GM12878 (cell line): ENCODE measurements at regions not wholly inside any gene's neighbourhood (a gene's known extent, or its start where the extent isn't known, plus 50 kb on each side); places are given as distances from the start of the nearest gene placed in this dataset.

Experiments
- ATAC-seq: fragments of 200-7000 bp; cut with Tn5 transposase; 3 replicates; pipeline ENCODE4 v1.9.1; 2020; ENCODE audit warnings: mild to moderate bottlenecking, moderate library complexity
- BruUV-seq: library from RNA; stranded (reverse); fragments of 400-500 nt; replicated peaks from 2 replicates; lab custom pipeline; 2021; lab: Mats Ljungman, UMichigan
- CTCF ChIA-PET: fragments of 300-600 bp; sonication (Branson Sonifier 250); formaldehyde crosslinking; extraction: SDS; loops from one replicate; lab custom pipeline; 2021; ENCODE audit warnings: inconsistent platforms; lab: Yijun Ruan, JAX
- POLR2A ChIA-PET: fragments of 350-600 bp; formaldehyde crosslinking; extraction: SDS; loops from one replicate; lab custom pipeline; 2021; ENCODE audit warnings: inconsistent platforms; lab: Charles Lee
- RAD21 ChIA-PET: fragments of 300-600 bp; sonication (Branson Sonifier 250); formaldehyde crosslinking; loops from one replicate; lab custom pipeline; 2023; ENCODE audit warnings: antibody characterized with exemption; ENCODE audit not compliant: unreplicated experiment; lab: Charles Lee
- SMC1A ChIA-PET: fragments of 300-600 bp; sonication (Branson Sonifier 250); formaldehyde crosslinking; loops from one replicate; lab custom pipeline; 2023; ENCODE audit not compliant: unreplicated experiment, uncharacterized antibody; lab: Charles Lee
- DNase-seq: peaks from one replicate; pipeline ENCODE4 v3.0.0-alpha.2; 2011; ENCODE audit warnings: low read depth, low spot score
- FAIRE-seq: peaks from 3 replicates; lab custom pipeline; 2011; peaks lifted over from hg19 to GRCh38; lab: Jason Lieb, UNC
- H2AFZ ChIP-seq: 2 replicates; pipeline ENCODE4 v1.6.0; 2011; ENCODE audit warnings: low read depth, low read length, control low read depth; ENCODE audit not compliant: control insufficient read depth
- H3K27ac ChIP-seq: 2 replicates; pipeline ENCODE4 v1.5.1; 2011; ENCODE audit warnings: control low read depth; ENCODE audit not compliant: control insufficient read depth, insufficient read depth
- H3K27me3 ChIP-seq, 2 experiments: replicated peaks in 1 of 2; 2 replicates each; pipeline versions ENCODE4 v1.6.0 to v1.6.1; 2011; ENCODE audit warnings: low read length in 1 of 2; ENCODE audit not compliant: control insufficient read depth in 2 of 2, insufficient read depth in 2 of 2
- H3K36me3 ChIP-seq, 2 experiments: 2 replicates each; pipeline ENCODE4 v1.5.1; 2011; ENCODE audit warnings: low read length in 1 of 2; ENCODE audit not compliant: control insufficient read depth in 2 of 2, insufficient read depth in 2 of 2
- H3K4me1 ChIP-seq: 2 replicates; pipeline ENCODE4 v1.6.1; 2011; ENCODE audit warnings: mild to moderate bottlenecking, low read length, moderate library complexity, mixed read lengths; ENCODE audit not compliant: control insufficient read depth, insufficient read depth
- H3K4me2 ChIP-seq: 2 replicates; pipeline ENCODE4 v1.6.0; 2011; ENCODE audit warnings: control low read depth; ENCODE audit not compliant: control insufficient read depth, insufficient read depth
- H3K4me3 ChIP-seq: fragments of 200-600 bp; sonication (generic); 2 replicates; pipeline ENCODE4 v1.5.1; 2016
- H3K79me2 ChIP-seq: 2 replicates; pipeline ENCODE4 v1.6.0; 2011; ENCODE audit warnings: low read length; ENCODE audit not compliant: control insufficient read depth, insufficient read depth
- H3K9ac ChIP-seq: 2 replicates; pipeline ENCODE4 v1.8.0; 2011; ENCODE audit warnings: low read length, control low read depth, mixed read lengths; ENCODE audit not compliant: control insufficient read depth, insufficient read depth
- H3K9me3 ChIP-seq: replicated peaks from 3 replicates; pipeline ENCODE4 v1.5.1; 2011; ENCODE audit warnings: mild to moderate bottlenecking, low read length; ENCODE audit not compliant: control insufficient read depth, insufficient read depth
- H4K20me1 ChIP-seq: 2 replicates; pipeline ENCODE4 v1.6.0; 2011; ENCODE audit not compliant: control insufficient read depth, insufficient read depth
- ATF3 ChIP-seq: IDR thresholded peaks from 2 replicates; pipeline ENCODE4 v1.6.1; 2011; ENCODE audit warnings: low read depth, mild to moderate bottlenecking, low read length, moderate library complexity, borderline replicate concordance; ENCODE audit errors: extremely low read depth
- E4F1 ChIP-seq: fragments of 450-650 bp; IDR thresholded peaks from 2 replicates; pipeline ENCODE4 v1.6.1; 2018; ENCODE audit warnings: borderline replicate concordance, mild to moderate bottlenecking; ENCODE audit not compliant: partially characterized antibody
- IKZF2 ChIP-seq, 2 experiments: fragments of 450-650 bp; IDR thresholded peaks; 2 replicates each; pipeline ENCODE4 v1.6.1; 2017; ENCODE audit warnings: mild to moderate bottlenecking in 2 of 2, moderate library complexity in 2 of 2
- MAX ChIP-seq: IDR thresholded peaks from 2 replicates; pipeline ENCODE4 v1.6.1; 2012; ENCODE audit warnings: low read depth, low read length, improper control_type of control experiment
- NRF1 ChIP-seq: conservative IDR thresholded peaks from 2 replicates; pipeline ENCODE4 v1.6.1; 2011; ENCODE audit warnings: mild to moderate bottlenecking, low read depth, low read length, improper control_type of control experiment
- RB1 ChIP-seq: fragments of 450-650 bp; formaldehyde crosslinking; IDR thresholded peaks from 2 replicates; pipeline ENCODE4 v1.6.1; 2017; ENCODE audit warnings: mild to moderate bottlenecking, borderline replicate concordance
- TBL1XR1 ChIP-seq: IDR thresholded peaks from 2 replicates; pipeline ENCODE4 v1.6.1; 2012; ENCODE audit warnings: low read depth, low read length, improper control_type of control experiment
- ZBTB4 ChIP-seq: fragments of 450-650 bp; formaldehyde crosslinking; IDR thresholded peaks from 2 replicates; pipeline ENCODE4 v1.4.0; 2022; ENCODE audit warnings: mild to moderate bottlenecking, moderate library complexity
- WGBS: methylation state at CpG from one replicate; pipeline ENCODE4 v1.1.6; 2016; ENCODE audit warnings: low lambda C conversion rate; ENCODE audit not compliant: insufficient replicate concordance, insufficient coverage; ENCODE audit errors: missing lambda C conversion rate; 5-methylcytosine and 5-hydroxymethylcytosine counted together
- in situ Hi-C: fragments of 300-500 bp; cut with MboI; formaldehyde crosslinking; loops from 9 replicates; pipeline ENCODE4 v1.14.3; 2018; ENCODE audit warnings: mixed read lengths
- intact Hi-C: fragments of 100-400 bp; cut with micrococcal nuclease; formaldehyde crosslinking; loops from one replicate; pipeline ENCODE4 v1.14.2; 2022; ENCODE audit not compliant: unreplicated experiment

GRCh38 chrX:67408423-67409079 is 135.3 kb upstream of the AR start:
- no peak for FAIRE-seq
- Histone ChIP-seq H3K9ac (no peak overlapping the region), H3K4me2 (no peak overlapping the region), H4K20me1 (no peaks in the 10 kb centered on the region), H3K36me3 (no peaks in the 10 kb centered on the region), H3K4me3 (no peak overlapping the region), H3K27ac (no peak overlapping the region), H3K27me3 (no peaks in the 10 kb centered on the region), H2AFZ (no peak overlapping the region), H3K79me2 (no peaks in the 10 kb centered on the region), H3K9me3 (no peaks in the 10 kb centered on the region; the same call in 2 of the 3 replicates), H3K4me1 (no peaks in the 10 kb centered on the region)
- intact Hi-C loops (no loop called here), in situ Hi-C loops (no loop called here)
- TF ChIP-seq MAX (no peak), ATF3 (no peak), IKZF2 (IDR thresholded peaks at IDR 0.05) (no peak)
- ChIA-PET SMC1A (no interaction called here), RAD21 (no interaction called here), POLR2A (no interaction called here), CTCF (no interaction called here)
- DNase-seq: no peak
- WGBS: 47% methylated on average over 18 of the region's 19 CpGs
- no peak for ATAC-seq
- no TSS peak for BruUV-seq

- Histone ChIP-seq H3K27ac (no peak overlapping the region), H3K4me1 (no peaks in the 10 kb centered on the region), H3K79me2 (no peaks in the 10 kb centered on the region), H3K9ac (no peak overlapping the region), H3K4me3 (no peak overlapping the region), H3K4me2 (no peak overlapping the region), H2AFZ (no peak overlapping the region), H3K9me3 (no peaks in the 10 kb centered on the region), H3K36me3 (no peaks in the 10 kb centered on the region), H3K27me3 (no peaks in the 10 kb centered on the region), H4K20me1 (no peaks in the 10 kb centered on the region)
- RAD21 ChIA-PET: no interaction called here
- CTCF ChIA-PET: no interaction called here
- SMC1A ChIA-PET: no interaction called here
- in situ Hi-C loops: no loop called here
- FAIRE-seq: no peak
- ATAC-seq: no peak
- POLR2A ChIA-PET: no interaction called here
- intact Hi-C loops: no loop called here
- 12% methylated on average over 2 of the region's 2 CpGs for WGBS
- no peak for DNase-seq
- BruUV-seq: no TSS peak
- TF ChIP-seq TBL1XR1: no peak
- TF ChIP-seq NRF1: no peak
- no peak for TF ChIP-seq ZBTB4 (CRISPR knock-in tag)
- TF ChIP-seq E4F1: no peak
- no peak for TF ChIP-seq RB1
Observed at GRCh38 chrX:67415937-67416336, 127.9 kb upstream of the AR start.
